ENCODE measurements at regions not wholly inside any gene's neighbourhood (a gene's known extent, or its start where the extent isn't known, plus 50 kb on each side); places are given as distances from the start of the nearest gene placed in this dataset.

DNA sequence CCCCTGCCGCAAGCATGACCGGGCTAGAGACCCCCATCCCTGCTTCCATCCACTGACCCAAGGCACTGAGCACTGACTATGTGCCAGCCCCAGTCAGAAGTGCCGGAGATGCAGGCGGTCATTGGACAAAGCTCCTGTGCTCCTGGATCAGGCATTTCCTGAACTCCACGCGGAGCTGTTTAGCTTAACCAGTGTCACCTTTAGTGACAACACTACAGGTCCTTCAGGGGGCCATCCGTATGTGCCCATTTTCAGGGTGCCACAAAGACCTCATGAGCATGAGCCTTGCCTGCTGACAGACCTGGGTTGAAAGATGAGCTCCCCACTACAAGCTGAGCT lies 63.0 kb upstream of the FGF3 start:
- Mint-ChIP-seq H3K4me3 (ENCODE audit: unreplicated experiment) (no peak overlapping the region), H3K9me3 (ENCODE audit: unreplicated experiment) (no peaks in the 10 kb centered on the region), H3K27me3 (ENCODE audit: low read depth, unreplicated experiment) (peaks cover 46% of the 10 kb centered on the region), H3K36me3 (ENCODE audit: low read depth, unreplicated experiment) (no peaks in the 10 kb centered on the region), H3K27ac (ENCODE audit: unreplicated experiment) (no peak overlapping the region), H3K4me1 (ENCODE audit: low read depth, unreplicated experiment) (no peaks in the 10 kb centered on the region)
- no peaks in the 10 kb centered on the region for H4K20me1 ChIP-seq (ENCODE audit: insufficient read depth, low read length)
- no peaks in the 10 kb centered on the region for H3K36me3 ChIP-seq (ENCODE audit: insufficient read depth, low read length)
- FAIRE-seq (no peak), DNase-seq (ENCODE audit: low read depth) (no peak)
- no peaks in the 10 kb centered on the region for H3K4me1 ChIP-seq (ENCODE audit: insufficient read depth, low read length)
- no peaks in the 10 kb centered on the region for H3K79me2 ChIP-seq (ENCODE audit: insufficient read depth, low read length)
- H2AFZ ChIP-seq (ENCODE audit: low read depth, low read length): no peak overlapping the region
- H3K9me3 ChIP-seq (ENCODE audit: insufficient read depth, low read depth, low read length): no peaks in the 10 kb centered on the region
- H3K4me2 ChIP-seq (ENCODE audit: low read length): no peak overlapping the region
- H3K27ac ChIP-seq (ENCODE audit: low read depth, low read length): no peak overlapping the region
- no peak for TF ChIP-seq EZH2 (IDR thresholded peaks at IDR 0.05; ENCODE audit: insufficient read depth, low read length)
- TF ChIP-seq, protein P1, sequence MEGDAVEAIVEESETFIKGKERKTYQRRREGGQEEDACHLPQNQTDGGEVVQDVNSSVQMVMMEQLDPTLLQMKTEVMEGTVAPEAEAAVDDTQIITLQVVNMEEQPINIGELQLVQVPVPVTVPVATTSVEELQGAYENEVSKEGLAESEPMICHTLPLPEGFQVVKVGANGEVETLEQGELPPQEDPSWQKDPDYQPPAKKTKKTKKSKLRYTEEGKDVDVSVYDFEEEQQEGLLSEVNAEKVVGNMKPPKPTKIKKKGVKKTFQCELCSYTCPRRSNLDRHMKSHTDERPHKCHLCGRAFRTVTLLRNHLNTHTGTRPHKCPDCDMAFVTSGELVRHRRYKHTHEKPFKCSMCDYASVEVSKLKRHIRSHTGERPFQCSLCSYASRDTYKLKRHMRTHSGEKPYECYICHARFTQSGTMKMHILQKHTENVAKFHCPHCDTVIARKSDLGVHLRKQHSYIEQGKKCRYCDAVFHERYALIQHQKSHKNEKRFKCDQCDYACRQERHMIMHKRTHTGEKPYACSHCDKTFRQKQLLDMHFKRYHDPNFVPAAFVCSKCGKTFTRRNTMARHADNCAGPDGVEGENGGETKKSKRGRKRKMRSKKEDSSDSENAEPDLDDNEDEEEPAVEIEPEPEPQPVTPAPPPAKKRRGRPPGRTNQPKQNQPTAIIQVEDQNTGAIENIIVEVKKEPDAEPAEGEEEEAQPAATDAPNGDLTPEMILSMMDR (IDR thresholded peaks at IDR 0.05; ENCODE audit: insufficient read depth, low read depth, low read length): no peak
- H3K9ac ChIP-seq (ENCODE audit: low read length): no peak overlapping the region
- no peaks in the 10 kb centered on the region for H3K27me3 ChIP-seq (ENCODE audit: insufficient read depth, low read length)
- no peak overlapping the region for H3K4me3 ChIP-seq (ENCODE audit: insufficient read depth, low read depth, low read length)

DNA sequence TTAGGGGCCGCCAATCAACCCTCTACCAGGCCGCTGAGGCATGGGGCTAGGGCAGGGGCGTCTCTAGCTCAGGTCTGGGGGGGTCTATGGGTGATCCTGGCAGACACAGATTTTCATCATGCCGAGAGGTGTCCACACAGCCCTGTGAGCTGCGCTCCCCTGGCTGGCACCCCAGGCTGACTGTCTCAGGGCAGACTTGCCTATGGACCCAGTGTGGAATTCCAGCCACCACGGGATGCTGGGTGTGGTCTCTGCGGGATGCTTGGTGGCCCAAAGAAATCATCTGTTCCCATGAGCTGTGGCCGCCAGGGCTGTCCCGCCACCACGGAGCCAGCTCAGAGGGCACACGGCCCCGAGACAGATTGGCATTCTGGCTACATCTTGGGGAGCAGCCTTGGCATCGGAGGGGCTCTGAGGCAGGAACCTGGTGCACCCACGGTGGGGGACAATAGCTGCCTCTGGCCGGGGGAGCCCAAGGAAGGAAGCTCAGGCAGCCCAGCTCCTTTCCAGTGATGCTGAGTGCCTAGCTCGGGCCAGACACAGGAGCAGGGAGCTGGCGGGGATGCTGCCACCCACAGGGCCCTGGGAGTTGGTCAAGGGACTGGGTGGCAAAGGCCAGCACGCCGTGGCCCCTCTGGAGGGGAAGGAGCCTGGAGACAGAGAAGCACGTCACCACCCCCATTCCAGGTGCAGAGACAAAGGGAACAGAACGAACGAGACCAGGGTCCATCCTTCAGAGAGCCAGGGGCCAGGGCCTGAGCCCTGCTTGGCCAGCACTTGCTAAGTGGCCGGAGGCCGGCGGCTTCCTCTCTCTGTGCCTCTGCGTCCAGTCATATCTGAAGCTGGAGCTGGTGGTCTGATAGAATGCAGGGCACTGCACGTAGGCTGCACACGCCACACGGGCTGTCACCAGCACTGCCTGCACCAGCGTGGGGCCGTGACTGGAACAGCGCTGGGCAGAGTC lies 64.4 kb upstream of the FGF3 start:
- Histone ChIP-seq H3K9me3 (ENCODE audit: insufficient read depth, low read depth, low read length) (no peaks in the 10 kb centered on the region), H3K27ac (ENCODE audit: low read depth, low read length) (no peak overlapping the region), H4K20me1 (ENCODE audit: insufficient read depth, low read length) (peaks cover 4% of the 10 kb centered on the region), H3K4me2 (ENCODE audit: low read length) (no peak overlapping the region), H3K36me3 (ENCODE audit: insufficient read depth, low read length) (no peaks in the 10 kb centered on the region), H3K4me3 (ENCODE audit: insufficient read depth, low read depth, low read length) (no peak overlapping the region), H3K9ac (ENCODE audit: low read length) (no peak overlapping the region), H2AFZ (ENCODE audit: low read depth, low read length) (no peak overlapping the region), H3K27me3 (ENCODE audit: insufficient read depth, low read length) (no peaks in the 10 kb centered on the region), H3K79me2 (ENCODE audit: insufficient read depth, low read length) (no peaks in the 10 kb centered on the region), H3K4me1 (ENCODE audit: insufficient read depth, low read length) (no peaks in the 10 kb centered on the region)
- DNase-seq (ENCODE audit: low read depth) (no peak), FAIRE-seq (no peak)
- Mint-ChIP-seq H3K27ac (ENCODE audit: unreplicated experiment) (no peak overlapping the region), H3K27me3 (ENCODE audit: low read depth, unreplicated experiment) (peaks cover 42% of the 10 kb centered on the region), H3K4me3 (ENCODE audit: unreplicated experiment) (no peak overlapping the region), H3K36me3 (ENCODE audit: low read depth, unreplicated experiment) (no peaks in the 10 kb centered on the region), H3K4me1 (ENCODE audit: low read depth, unreplicated experiment) (no peaks in the 10 kb centered on the region), H3K9me3 (ENCODE audit: unreplicated experiment) (no peaks in the 10 kb centered on the region)
- TF ChIP-seq EZH2 (IDR thresholded peaks at IDR 0.05; ENCODE audit: insufficient read depth, low read length): no peak
- TF ChIP-seq, protein P1 (IDR thresholded peaks at IDR 0.05; ENCODE audit: insufficient read depth, low read depth, low read length): no peak

DNA sequence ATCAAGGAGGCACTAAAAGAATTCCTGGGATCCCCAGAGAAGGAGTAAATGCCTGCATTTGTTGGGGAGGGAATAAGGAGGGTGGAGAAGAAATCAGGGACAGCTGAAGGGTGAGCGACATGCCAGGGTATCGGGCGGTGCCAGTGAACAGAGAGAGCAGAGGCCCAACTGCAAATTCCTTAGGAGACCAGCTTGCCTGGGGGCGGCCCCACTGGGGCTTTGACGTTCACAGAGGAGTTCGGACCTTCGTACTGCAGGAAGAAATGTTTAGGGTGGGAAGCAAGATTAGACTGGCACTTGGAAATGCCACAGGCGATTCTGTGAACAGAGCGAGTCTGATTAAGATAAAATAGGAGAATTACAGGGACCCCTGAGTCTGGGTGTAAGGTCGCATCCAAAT lies 65.1 kb upstream of the FGF3 start:
- H3K27ac ChIP-seq (ENCODE audit: low read depth, low read length): no peak overlapping the region
- Mint-ChIP-seq H3K4me1 (ENCODE audit: low read depth, unreplicated experiment) (no peaks in the 10 kb centered on the region), H3K36me3 (ENCODE audit: low read depth, unreplicated experiment) (no peaks in the 10 kb centered on the region), H3K9me3 (ENCODE audit: unreplicated experiment) (no peaks in the 10 kb centered on the region), H3K27ac (ENCODE audit: unreplicated experiment) (no peak overlapping the region), H3K27me3 (ENCODE audit: low read depth, unreplicated experiment) (peaks cover 45% of the 10 kb centered on the region), H3K4me3 (ENCODE audit: unreplicated experiment) (no peak overlapping the region)
- FAIRE-seq (no peak), DNase-seq (ENCODE audit: low read depth) (no peak)
- H3K79me2 ChIP-seq (ENCODE audit: insufficient read depth, low read length): no peaks in the 10 kb centered on the region
- H2AFZ ChIP-seq (ENCODE audit: low read depth, low read length): no peak overlapping the region
- H3K4me3 ChIP-seq (ENCODE audit: insufficient read depth, low read depth, low read length): no peak overlapping the region
- TF ChIP-seq, protein P1 (IDR thresholded peaks at IDR 0.05; ENCODE audit: insufficient read depth, low read depth, low read length): no peak
- no peak for TF ChIP-seq EZH2 (IDR thresholded peaks at IDR 0.05; ENCODE audit: insufficient read depth, low read length)
- peaks cover 4% of the 10 kb centered on the region for H4K20me1 ChIP-seq (ENCODE audit: insufficient read depth, low read length)
- no peaks in the 10 kb centered on the region for H3K36me3 ChIP-seq (ENCODE audit: insufficient read depth, low read length)
- H3K9me3 ChIP-seq (ENCODE audit: insufficient read depth, low read depth, low read length): no peaks in the 10 kb centered on the region
- no peak overlapping the region for H3K4me2 ChIP-seq (ENCODE audit: low read length)
- H3K4me1 ChIP-seq (ENCODE audit: insufficient read depth, low read length): no peaks in the 10 kb centered on the region
- peaks cover 4% of the 10 kb centered on the region for H3K27me3 ChIP-seq (ENCODE audit: insufficient read depth, low read length)
- no peak overlapping the region for H3K9ac ChIP-seq (ENCODE audit: low read length)
